ENCODE measurements at regions not wholly inside any gene's neighbourhood (a gene's known extent, or its start where the extent isn't known, plus 50 kb on each side); places are given as distances from the start of the nearest gene placed in this dataset.

DNA sequence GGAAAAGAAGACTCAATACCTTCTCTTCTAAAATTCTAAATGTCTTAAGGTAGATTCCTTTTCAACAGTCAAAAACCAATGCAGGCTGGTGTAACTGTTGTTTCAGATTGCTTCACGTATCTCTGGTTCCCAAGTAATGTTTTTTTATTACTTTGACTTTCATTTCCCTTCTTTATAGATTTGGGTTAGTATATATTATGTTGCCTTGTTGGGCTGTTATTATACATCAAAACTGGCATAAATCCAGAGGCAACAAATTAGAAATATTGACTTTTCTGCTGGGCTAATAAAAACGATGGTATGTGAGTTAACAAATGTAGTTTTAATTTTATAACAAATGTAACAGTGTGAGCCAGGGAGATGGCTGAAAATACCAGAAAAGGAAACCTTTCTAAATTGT is 444.7 kb upstream of the TENM3 start:
- TF ChIP-seq POLR2A (IDR thresholded peaks at IDR 0.05; ENCODE audit: low read depth, low read length) (no peak), POLR2AphosphoS5 (IDR thresholded peaks at IDR 0.05; ENCODE audit: low read depth, low read length) (no peak)
